PC-3 (cell line): ENCODE measurements at regions not wholly inside any gene's neighbourhood (a gene's known extent, or its start where the extent isn't known, plus 50 kb on each side); places are given as distances from the start of the nearest gene placed in this dataset.

Experiments
- CTCF ChIP-seq: fragments of 300-600 bp; sonication (generic); conservative IDR thresholded peaks from 2 replicates; pipeline ENCODE4 v1.5.1; 2017; ENCODE audit warnings: antibody characterized with exemption, low read depth, mild to moderate bottlenecking, low read length
- EZH2 ChIP-seq: fragments of 300-600 bp; sonication (generic); IDR thresholded peaks from one replicate; pipeline ENCODE4 v1.6.1; 2017; ENCODE audit warnings: antibody characterized with exemption, mild to moderate bottlenecking, low read length; ENCODE audit not compliant: unreplicated experiment

GRCh38 chrX:130468395-130468923, 66.7 kb downstream of the RBMX2 start:
- TF ChIP-seq CTCF = no peak
- no peak for TF ChIP-seq EZH2
